SK-N-SH (cell line): ENCODE measurements at regions not wholly inside any gene's neighbourhood (a gene's known extent, or its start where the extent isn't known, plus 50 kb on each side); places are given as distances from the start of the nearest gene placed in this dataset.
A peak's percentile ranks its signal among the peaks of the same experiment; 100 is the strongest.

Source experiments
- CTCF ChIA-PET: fragments of 300-600, 350-600 bp; formaldehyde crosslinking; extraction: SDS; loops from one replicate; lab custom pipeline; 2021; lab: Yijun Ruan, JAX
- POLR2A ChIA-PET: fragments of 350-600 bp; sonication (Branson Sonifier 250); formaldehyde crosslinking; extraction: SDS; loops from one replicate; lab custom pipeline; 2020; ENCODE audit warnings: antibody characterized with exemption, inconsistent platforms; lab: Yijun Ruan, JAX
- DNase-seq: peaks from one replicate; pipeline ENCODE4 v3.0.0; 2012
- H2AFZ ChIP-seq: fragments of 200-600 bp; sonication (generic); 2 replicates; pipeline ENCODE4 v1.8.1; 2016; ENCODE audit warnings: antibody characterized with exemption, mild to moderate bottlenecking, low read depth
- H3F3A ChIP-seq: fragments of 200-600 bp; sonication (generic); replicated peaks from 2 replicates; pipeline ENCODE3; 2016; ENCODE audit warnings: antibody characterized with exemption, mild to moderate bottlenecking; ENCODE audit not compliant: insufficient read depth
- H3K27ac ChIP-seq, 2 experiments: fragments of 200-500 bp in 1 of 2; fragments of 200-600 bp in 1 of 2; sonication (Bioruptor generic) in 1 of 2; sonication (generic), shearing (Covaris generic) in 1 of 2; 2 replicates each; pipeline versions ENCODE4 v1.5.1 to v1.6.1; 2014 to 2016; ENCODE audit warnings: low read depth in 2 of 2, inconsistent platforms in 1 of 2, low read length in 1 of 2, mild to moderate bottlenecking in 1 of 2, mixed read lengths in 1 of 2
- H3K27me3 ChIP-seq: fragments of 200-600 bp; sonication (generic), shearing (Covaris generic); 2 replicates; pipeline ENCODE4 v1.6.1; 2016; ENCODE audit warnings: mixed run types; ENCODE audit not compliant: insufficient read depth
- H3K36me3 ChIP-seq, 2 experiments: fragments of 200-500 bp in 1 of 2; fragments of 200-600 bp in 1 of 2; sonication (Bioruptor generic) in 1 of 2; sonication (generic) in 1 of 2; replicated peaks in 1 of 2; 2 replicates each; pipeline versions ENCODE3 to v1.5.1; 2014 to 2016; ENCODE audit warnings: low read length in 1 of 2, mild to moderate bottlenecking in 1 of 2; ENCODE audit not compliant: insufficient read depth in 2 of 2, control insufficient read depth in 1 of 2
- H3K4me1 ChIP-seq, 2 experiments: fragments of 200-500 bp in 1 of 2; fragments of 200-600 bp in 1 of 2; sonication (Bioruptor generic) in 1 of 2; sonication (generic), shearing (Covaris generic) in 1 of 2; 2 replicates each; pipeline versions ENCODE4 v1.5.1 to v1.6.1; 2014 to 2016; ENCODE audit warnings: low read depth in 1 of 2, low read length in 1 of 2, mixed run types in 1 of 2; ENCODE audit not compliant: insufficient read depth in 2 of 2, control insufficient read depth in 1 of 2
- H3K4me2 ChIP-seq: fragments of 200-600 bp; sonication (generic), shearing (Covaris generic); 2 replicates; pipeline ENCODE4 v1.6.1; 2017; ENCODE audit warnings: mixed run types
- H3K4me3 ChIP-seq, 2 experiments: fragments of 200-500 bp in 1 of 2; fragments of 200-600 bp in 1 of 2; sonication (Bioruptor generic) in 1 of 2; sonication (generic), shearing (Covaris generic) in 1 of 2; 2 replicates each; pipeline versions ENCODE4 v1.5.1 to v1.8.1; 2014 to 2016; ENCODE audit warnings: low read depth in 2 of 2, inconsistent platforms in 1 of 2, low read length in 1 of 2, mild to moderate bottlenecking in 1 of 2, mixed read lengths in 1 of 2, moderate library complexity in 1 of 2
- H3K79me2 ChIP-seq: fragments of 200-600 bp; sonication (generic); 2 replicates; pipeline ENCODE4 v1.8.1; 2017; ENCODE audit warnings: mild to moderate bottlenecking; ENCODE audit not compliant: insufficient read depth
- H3K9ac ChIP-seq: fragments of 200-600 bp; sonication (generic); 2 replicates; pipeline ENCODE4 v1.6.1; 2017; ENCODE audit warnings: mixed run types
- H3K9me2 ChIP-seq: fragments of 200-600 bp; sonication (generic); 2 replicates; pipeline ENCODE4 v1.6.1; 2017; ENCODE audit warnings: mixed run types
- H3K9me3 ChIP-seq: fragments of 200-600 bp; sonication (generic); 2 replicates; pipeline ENCODE4 v1.6.1; 2017; ENCODE audit warnings: mixed run types, mild to moderate bottlenecking, moderate library complexity
- H4K20me1 ChIP-seq: fragments of 200-600 bp; sonication (generic); 2 replicates; pipeline ENCODE4 v1.6.1; 2017; ENCODE audit warnings: mild to moderate bottlenecking, mixed run types; ENCODE audit not compliant: insufficient read depth
- CTCF ChIP-seq: fragments of 200-600 bp; sonication (generic); IDR thresholded peaks from 2 replicates; pipeline ENCODE4 v1.6.1; 2017; ENCODE audit warnings: antibody characterized with exemption, mild to moderate bottlenecking, moderate library complexity
- ELF1 ChIP-seq: IDR thresholded peaks from 2 replicates; pipeline ENCODE4 v1.4.0; 2012
- EZH2phosphoT487 ChIP-seq: fragments of 200-600 bp; sonication (generic); IDR thresholded peaks from 2 replicates; pipeline ENCODE4 v1.6.1; 2017; ENCODE audit warnings: low read depth, mixed run types, mild to moderate bottlenecking, antibody characterized with exemption, moderate library complexity, borderline replicate concordance
- FOSL2 ChIP-seq: IDR thresholded peaks from 2 replicates; pipeline ENCODE4 v1.4.0; 2012; ENCODE audit warnings: low read depth, mild to moderate bottlenecking, moderate library complexity, borderline replicate concordance
- FOXJ3 ChIP-seq: sonication (generic); formaldehyde crosslinking; IDR thresholded peaks from 2 replicates; pipeline ENCODE4 v1.5.1; 2020; ENCODE audit warnings: mild to moderate bottlenecking, missing genetic modification reagents
- GABPA ChIP-seq: IDR thresholded peaks from 2 replicates; pipeline ENCODE4 v1.4.0; 2012; ENCODE audit warnings: low read depth, mild to moderate bottlenecking
- JUND ChIP-seq: IDR thresholded peaks from 2 replicates; pipeline ENCODE4 v1.4.0; 2012
- MAX ChIP-seq: IDR thresholded peaks from 2 replicates; pipeline ENCODE4 v1.4.0; 2012; ENCODE audit warnings: low read depth
- MXI1 ChIP-seq: IDR thresholded peaks from 2 replicates; pipeline ENCODE4 v1.6.1; 2012; ENCODE audit warnings: mild to moderate bottlenecking, low read depth, low read length, improper control_type of control experiment
- NFIC ChIP-seq: IDR thresholded peaks from 2 replicates; pipeline ENCODE4 v1.4.0; 2012; ENCODE audit warnings: borderline replicate concordance
- NRF1 ChIP-seq: IDR thresholded peaks from 2 replicates; pipeline ENCODE4 v1.6.1; 2012; ENCODE audit warnings: low read depth, mild to moderate bottlenecking, low read length
- RAD21 ChIP-seq: IDR thresholded peaks from 2 replicates; pipeline ENCODE4 v1.6.1; 2012; ENCODE audit warnings: mild to moderate bottlenecking, low read length
- RCOR1 ChIP-seq: fragments of 150-350 bp; IDR thresholded peaks from 2 replicates; pipeline ENCODE4 v1.6.1; 2017; ENCODE audit warnings: antibody characterized with exemption, low read length
- RFX5 ChIP-seq: IDR thresholded peaks from 2 replicates; pipeline ENCODE4 v1.6.1; 2012; ENCODE audit warnings: mild to moderate bottlenecking, improper control_type of control experiment, low read length
- SMC3 ChIP-seq: IDR thresholded peaks from 2 replicates; pipeline ENCODE4 v1.6.1; 2012; ENCODE audit warnings: low read depth, low read length, improper control_type of control experiment
- TAF1 ChIP-seq: IDR thresholded peaks from 2 replicates; pipeline ENCODE4 v1.6.1; 2012; ENCODE audit warnings: low read depth, mild to moderate bottlenecking, low read length, moderate library complexity, borderline replicate concordance
- TCF12 ChIP-seq: IDR thresholded peaks from 2 replicates; pipeline ENCODE4 v1.4.0; 2012
- TEAD4 ChIP-seq: IDR thresholded peaks from 2 replicates; pipeline ENCODE4 v1.4.0; 2012; ENCODE audit warnings: mild to moderate bottlenecking, borderline replicate concordance; ENCODE audit not compliant: insufficient read depth
- ZBTB33 ChIP-seq: IDR thresholded peaks from 2 replicates; pipeline ENCODE4 v1.4.0; 2012; ENCODE audit warnings: low read depth, borderline replicate concordance
- WGBS: methylation state at CpG from one replicate; pipeline ENCODE4 v1.1.6; 2017; ENCODE audit warnings: low lambda C conversion rate; 5-methylcytosine and 5-hydroxymethylcytosine counted together

GRCh38 chr17:79392598-79392997 is 218.3 kb downstream of the RBFOX3 start:
- Histone ChIP-seq H3K27me3 (peaks cover 64% of the 10 kb centered on the region), H3K27ac (no peak overlapping the region), H3K36me3 (no peaks in the 10 kb centered on the region), H3F3A (no peaks in the 10 kb centered on the region), H3K4me3 (no peak overlapping the region), H3K9me3 (no peaks in the 10 kb centered on the region), H2AFZ (no peak overlapping the region), H3K9ac (no peak overlapping the region), H4K20me1 (no peaks in the 10 kb centered on the region)
- DNase-seq: no peak
- POLR2A ChIA-PET: interaction anchor here (0.6 to 1.4 kb wide), 3 partner anchors 15 to 411 kb away, joined by 3 to 10 read pairs (median 3); no protein-coding TSS in a partner anchor
- 35% methylated on average over 5 of the region's 5 CpGs for WGBS
- TF ChIP-seq NFIC (no peak), ELF1 (no peak), FOSL2 (no peak), TAF1 (no peak), MXI1 (no peak), RFX5 (no peak)
- TF ChIP-seq, all 33 proteins: peak for 0
- Histone ChIP-seq H3K4me1 (no peaks in the 10 kb centered on the region; a peak in 1 of 4 replicates), H3K79me2 (no peaks in the 10 kb centered on the region), H3K9me2 (no peaks in the 10 kb centered on the region), H3K4me2 (no peak overlapping the region)
- CTCF ChIA-PET: interaction anchor here (0.6 to 23.4 kb wide), 92 partner anchors 8 to 416 kb away, joined by 3 to 1340 read pairs (median 9); partner anchors contain the start of genes ENGASE and RBFOX3

GRCh38 chr17:79391376-79392233 is 219.2 kb downstream of the RBFOX3 start:
- Histone ChIP-seq H4K20me1 (no peaks in the 10 kb centered on the region), H3K9me3 (no peaks in the 10 kb centered on the region), H3K4me3 (no peak overlapping the region; a peak in 1 of 4 replicates), H3K9ac (no peak overlapping the region), H3K9me2 (no peaks in the 10 kb centered on the region), H3K79me2 (no peaks in the 10 kb centered on the region), H3K27me3 (peaks cover 60% of the 10 kb centered on the region), H3K4me2 (no peak overlapping the region), H3K4me1 (no peaks in the 10 kb centered on the region; a peak in 1 of 4 replicates), H3K36me3 (no peaks in the 10 kb centered on the region), H3K27ac (no peak overlapping the region), H2AFZ (no peak overlapping the region), H3F3A (no peaks in the 10 kb centered on the region)
- POLR2A ChIA-PET: interaction anchor here (0.6 kb wide), 2 partner anchors 202 to 303 kb away, joined by 3 read pairs; no protein-coding TSS in a partner anchor
- WGBS: 8% methylated on average over 30 of the region's 31 CpGs
- DNase-seq: peak; percentile 94
- CTCF ChIA-PET: interaction anchor here (0.5 to 23.4 kb wide), 98 partner anchors 7 to 405 kb away, joined by 3 to 1340 read pairs (median 7); partner anchors contain the start of genes ENGASE and RBFOX3
- no peak for TF ChIP-seq FOXJ3 (CRISPR knock-in tag)
- TF ChIP-seq GABPA: no peak
- TF ChIP-seq JUND: no peak
- TF ChIP-seq RCOR1: no peak
- no peak for TF ChIP-seq ZBTB33
- TF ChIP-seq ELF1: no peak
- TF ChIP-seq NRF1: no peak
- TF ChIP-seq TCF12: no peak
- TF ChIP-seq RAD21: peak; percentile 87
- peak; percentile 95 for TF ChIP-seq CTCF
- TF ChIP-seq MAX: no peak
- no peak for TF ChIP-seq FOSL2
- TF ChIP-seq SMC3: peak; percentile 93
- TF ChIP-seq TEAD4: no peak
- no peak for TF ChIP-seq EZH2phosphoT487
